HG02678 (cell line): ENCODE measurements at regions not wholly inside any gene's neighbourhood (a gene's known extent, or its start where the extent isn't known, plus 50 kb on each side); places are given as distances from the start of the nearest gene placed in this dataset.

ENCODE experiments used
- ATAC-seq: cut with Tn5 transposase; IDR thresholded peaks from one replicate; pipeline ENCODE4 v1.9.1; 2021; ENCODE audit warnings: mild to moderate bottlenecking, moderate library complexity; ENCODE audit not compliant: unreplicated experiment

GRCh38 chr7:39883812-39884390, 66.2 kb upstream of the CDK13 start:
- ATAC-seq, result no peak

GRCh38 chr7:39888171-39888853, 61.7 kb upstream of the CDK13 start:
- no peak for ATAC-seq

- no peak for ATAC-seq
Observed at GRCh38 chr7:39890411-39890810, 59.6 kb upstream of the CDK13 start.

- ATAC-seq, result no peak
Observed at GRCh38 chr7:39891894-39892293, 58.2 kb upstream of the CDK13 start.

GRCh38 chr7:39892361-39892760, 57.7 kb upstream of the CDK13 start:
- ATAC-seq, result no peak

GRCh38 chr7:39894904-39895303, 55.2 kb upstream of the CDK13 start:
- no peak for ATAC-seq

- no peak for ATAC-seq
Observed at GRCh38 chr7:39896840-39897239, 53.2 kb upstream of the CDK13 start.

GRCh38 chr7:39898867-39899266, 51.2 kb upstream of the CDK13 start:
- no peak for ATAC-seq
